Activated naive CD4-positive, alpha-beta T cell treated with anti-CD3 and anti-CD28 coated beads, Interleukin-2, amount 50 U/mL, for 72 hours (primary cell): ENCODE measurements at regions not wholly inside any gene's neighbourhood (a gene's known extent, or its start where the extent isn't known, plus 50 kb on each side); places are given as distances from the start of the nearest gene placed in this dataset.
"Not testable (repeated sequence)": the region's sequence is repeated elsewhere in the genome, so short reads cannot be mapped to it uniquely, and the experiment has no call there.

Experiments
- ATAC-seq, 2 donors: fragments of 150-1000 bp; cut with Tn5 transposase; 2 replicates each; pipeline ENCODE4 v1.10.0; 2021; ENCODE audit warnings: mild to moderate bottlenecking in 2 of 2, moderate library complexity in 2 of 2
- DNase-seq, 2 donors: peaks; one replicate each; pipeline ENCODE4 v3.0.0; 2021 to 2022; ENCODE audit warnings: low spot score in 2 of 2
- H3K27ac Mint-ChIP-seq, 2 donors: one replicate each; pipeline ENCODE4 v1.8.0; 2022; ENCODE audit warnings: mild to moderate bottlenecking in 2 of 2, mixed read lengths in 2 of 2
- H3K36me3 Mint-ChIP-seq, 2 donors: one replicate each; pipeline ENCODE4 v1.8.0; 2022; ENCODE audit warnings: mixed read lengths in 2 of 2
- H3K9me3 Mint-ChIP-seq, 2 donors: one replicate each; pipeline ENCODE4 v1.8.0; 2022; ENCODE audit warnings: mixed read lengths in 2 of 2

DNA sequence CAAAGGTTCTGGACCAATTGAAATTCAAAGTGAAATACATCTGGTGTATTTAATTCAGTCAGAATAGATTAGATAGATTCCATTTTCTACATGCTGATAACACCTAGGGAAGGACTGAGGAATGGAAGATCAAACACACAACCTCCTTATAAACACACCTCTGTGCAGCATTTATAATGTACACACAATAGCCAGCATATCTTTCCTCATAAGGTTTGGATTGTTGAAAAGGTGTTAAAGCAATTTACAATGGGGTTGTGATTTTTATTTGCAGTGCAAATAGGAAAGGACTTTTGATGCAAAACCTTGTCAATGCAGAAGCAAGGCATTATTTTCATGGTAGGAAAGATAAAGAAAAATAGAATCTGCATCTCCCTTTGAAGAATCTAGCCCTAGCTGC, 448.9 kb upstream of the KCNMB2 start:
- ATAC-seq (no peak), DNase-seq (no peak)
- peaks cover 13% of the 10 kb centered on the region in 2 donors for H3K9me3 Mint-ChIP-seq
- H3K27ac Mint-ChIP-seq, result no peak overlapping the region
- H3K36me3 Mint-ChIP-seq, result peaks cover 19 to 22% of the 10 kb centered on the region in 2 donors

DNA sequence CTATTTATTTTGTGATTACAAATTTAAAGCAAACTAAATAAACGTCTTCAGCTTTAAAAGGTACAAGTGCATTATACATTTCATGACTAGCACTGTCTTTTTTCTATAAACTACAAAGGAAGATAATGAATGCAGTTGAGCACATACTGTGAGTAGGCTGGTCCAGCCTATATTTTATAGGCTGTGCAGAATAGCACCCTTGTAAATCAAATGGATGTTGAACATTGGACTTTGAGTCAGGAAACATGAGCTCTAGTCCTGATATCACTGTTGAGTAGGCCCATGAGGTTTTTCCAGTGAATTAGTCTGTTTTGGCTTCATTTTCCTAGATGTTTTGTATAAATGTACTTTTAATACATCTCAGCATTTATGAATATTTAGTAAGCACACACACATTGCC, 447.3 kb upstream of the KCNMB2 start:
- DNase-seq, result no peak
- peaks cover 23 to 24% of the 10 kb centered on the region in 2 donors for H3K9me3 Mint-ChIP-seq
- H3K36me3 Mint-ChIP-seq, result peaks cover 29 to 33% of the 10 kb centered on the region in 2 donors
- ATAC-seq, result no peak
- H3K27ac Mint-ChIP-seq, result no peak overlapping the region

DNA sequence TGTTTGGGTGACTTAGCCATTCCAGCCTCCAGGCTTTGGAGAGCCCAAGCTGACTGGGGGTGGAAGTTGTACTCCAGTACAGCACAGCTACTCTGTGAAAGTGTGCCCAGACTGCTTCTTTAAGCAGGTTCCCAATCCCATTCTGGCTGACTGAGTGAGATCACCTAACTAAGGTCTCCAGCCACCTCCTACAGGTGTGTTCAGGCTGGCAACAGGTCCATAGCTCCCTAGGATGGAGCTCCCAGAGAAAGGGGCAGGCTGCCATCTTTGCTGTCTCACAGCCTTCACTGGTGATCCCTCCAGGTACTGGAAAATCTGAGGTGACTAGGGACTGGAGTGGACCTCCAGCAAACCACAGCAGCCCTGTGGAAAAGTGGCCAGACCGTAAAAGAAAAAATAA, 445.3 kb upstream of the KCNMB2 start:
- Mint-ChIP-seq H3K36me3 (peaks cover 35 to 39% of the 10 kb centered on the region in 2 donors), H3K9me3 (peaks cover 29 to 30% of the 10 kb centered on the region in 2 donors), H3K27ac (no peak overlapping the region)
- ATAC-seq (no peak), DNase-seq (no peak)

DNA sequence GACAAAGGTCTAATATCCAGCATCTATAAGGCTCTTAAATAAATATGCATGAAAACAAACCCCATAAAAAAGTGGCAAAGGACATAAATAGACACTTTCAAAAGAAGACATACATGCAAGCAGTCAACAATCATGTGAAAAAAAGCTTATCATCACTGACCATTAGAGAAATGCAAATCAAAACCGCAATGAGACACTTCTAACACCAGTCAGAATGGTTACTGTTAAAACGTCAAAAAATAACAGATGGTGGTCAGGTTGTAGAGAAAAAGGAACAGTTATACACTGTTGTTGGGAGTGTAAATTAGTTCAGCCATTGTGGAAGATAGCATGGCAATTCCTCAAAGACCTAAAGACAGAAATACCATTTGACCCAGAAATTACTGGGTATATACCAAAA, 440.7 kb upstream of the KCNMB2 start:
- H3K27ac Mint-ChIP-seq, result no peak overlapping the region
- DNase-seq (no peak), ATAC-seq (no peak)
- peaks cover 29 to 30% of the 10 kb centered on the region in 2 donors for H3K9me3 Mint-ChIP-seq
- peaks cover 28 to 34% of the 10 kb centered on the region in 2 donors for H3K36me3 Mint-ChIP-seq

DNA sequence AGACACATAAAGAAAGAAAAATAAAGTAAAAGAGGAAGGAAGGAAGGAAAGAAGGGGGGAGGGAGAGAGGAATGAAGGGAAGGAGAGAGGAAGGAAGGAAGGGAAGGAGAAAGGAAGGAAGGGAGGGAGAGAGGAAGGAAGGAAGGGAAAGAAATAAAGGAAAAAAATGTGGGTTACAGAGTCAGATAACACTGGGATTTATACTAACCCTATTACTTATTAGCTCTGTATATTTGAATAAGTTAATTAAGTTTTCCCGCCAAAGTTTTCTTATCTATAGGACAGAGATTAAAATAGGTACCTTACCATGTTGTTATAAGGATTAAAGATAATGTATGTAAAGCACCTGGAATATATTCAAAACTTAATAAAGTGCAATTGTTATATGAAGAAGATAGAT, 439.3 kb upstream of the KCNMB2 start:
- no peak overlapping the region for H3K27ac Mint-ChIP-seq
- DNase-seq, result no peak

DNA sequence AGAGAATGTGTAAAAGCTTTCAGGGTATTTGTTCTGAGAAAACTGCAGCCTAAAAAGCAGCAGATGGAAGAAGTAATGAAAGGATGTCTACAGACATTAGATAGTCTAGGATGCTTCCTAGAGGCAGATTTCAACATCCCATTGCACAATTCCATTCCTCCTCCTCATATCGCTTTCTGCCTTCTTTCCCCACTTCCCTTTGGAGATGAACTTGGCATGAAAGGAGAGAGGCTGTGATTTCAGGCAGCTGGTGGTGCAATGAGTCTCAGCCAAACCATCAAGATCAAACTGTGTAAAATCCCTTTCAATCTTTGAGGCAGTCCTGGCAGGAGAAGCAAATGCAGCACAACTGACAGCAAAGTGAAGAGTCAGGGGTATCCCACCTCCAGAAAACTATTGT, 438.7 kb upstream of the KCNMB2 start:
- Mint-ChIP-seq H3K36me3 (peaks cover 15 to 17% of the 10 kb centered on the region in 2 donors), H3K27ac (peak overlapping the region in 1 of 2 donors; percentile 34), H3K9me3 (peaks cover 14 to 15% of the 10 kb centered on the region in 2 donors)
- ATAC-seq, result no peak
- no peak for DNase-seq

More for the DNA sequence above, 439.3 kb upstream of the KCNMB2 start:
- peaks cover 18 to 19% of the 10 kb centered on the region in 2 donors for H3K9me3 Mint-ChIP-seq
- peaks cover 17 to 21% of the 10 kb centered on the region in 2 donors for H3K36me3 Mint-ChIP-seq
- ATAC-seq, result no peak

DNA sequence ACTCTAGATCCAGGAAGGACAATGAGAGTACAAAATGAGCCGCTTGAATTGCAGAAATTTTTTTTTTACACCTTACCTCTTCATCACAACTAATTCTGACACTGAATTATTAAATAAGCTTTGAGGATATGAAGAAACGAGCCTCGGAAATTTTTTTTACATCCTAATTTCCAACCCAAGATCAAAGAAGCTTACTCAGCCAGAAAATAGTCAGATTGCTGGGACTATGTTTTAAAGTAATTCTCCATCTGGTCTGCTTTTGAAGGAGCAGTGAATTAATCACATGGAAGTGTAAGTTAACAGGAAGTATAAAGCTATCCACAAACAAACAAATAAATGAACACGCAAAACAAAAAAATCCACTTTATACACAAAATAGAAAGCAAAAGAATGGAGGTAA, 437.0 kb upstream of the KCNMB2 start:
- Mint-ChIP-seq H3K36me3 (peaks cover 3% of the 10 kb centered on the region in 2 donors), H3K27ac (no peak overlapping the region), H3K9me3 (peaks cover 3% of the 10 kb centered on the region in 2 donors)
- ATAC-seq (no peak), DNase-seq (no peak)

DNA sequence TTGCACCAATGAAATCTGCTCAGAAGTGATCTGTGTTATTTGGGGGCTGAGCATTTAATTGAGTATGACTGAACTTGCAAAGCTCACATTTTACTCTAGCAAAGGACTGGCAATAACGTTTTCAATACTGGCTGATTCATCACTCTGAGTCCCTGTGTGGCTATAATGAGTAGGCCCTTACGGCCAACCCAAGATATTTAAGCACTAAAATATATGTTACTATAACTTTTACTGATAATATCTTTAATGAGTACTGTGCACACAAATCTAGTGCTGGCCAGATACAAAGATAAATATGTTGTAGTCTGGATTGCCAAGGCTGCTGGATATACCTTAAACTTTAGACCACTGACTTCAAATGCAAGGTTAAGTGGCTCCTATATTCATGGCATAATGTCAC, 436.4 kb upstream of the KCNMB2 start:
- no peaks in the 10 kb centered on the region for H3K36me3 Mint-ChIP-seq
- H3K27ac Mint-ChIP-seq, result no peak overlapping the region
- H3K9me3 Mint-ChIP-seq, result no peaks in the 10 kb centered on the region
- ATAC-seq (no peak), DNase-seq (no peak)

DNA sequence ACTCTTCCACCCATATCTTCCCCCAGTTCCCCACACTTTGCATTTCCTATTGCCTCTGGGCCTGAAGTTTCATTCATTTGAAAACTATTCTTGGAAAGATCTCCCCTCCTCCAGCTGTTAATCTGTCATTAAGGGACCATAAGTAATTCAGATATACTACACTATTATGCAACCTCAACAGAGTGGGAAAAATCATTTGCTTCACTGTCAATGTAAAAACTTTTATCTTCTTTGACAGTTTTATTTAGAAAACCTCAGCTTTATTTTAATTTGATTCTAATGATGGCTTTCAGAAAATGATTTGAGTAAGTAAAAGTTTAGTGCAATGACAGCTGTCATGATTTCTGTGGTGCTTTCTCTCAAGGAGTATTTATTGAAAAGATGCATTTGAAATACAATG, 435.3 kb upstream of the KCNMB2 start:
- ATAC-seq (no peak), DNase-seq (no peak)
- no peak overlapping the region for H3K27ac Mint-ChIP-seq

DNA sequence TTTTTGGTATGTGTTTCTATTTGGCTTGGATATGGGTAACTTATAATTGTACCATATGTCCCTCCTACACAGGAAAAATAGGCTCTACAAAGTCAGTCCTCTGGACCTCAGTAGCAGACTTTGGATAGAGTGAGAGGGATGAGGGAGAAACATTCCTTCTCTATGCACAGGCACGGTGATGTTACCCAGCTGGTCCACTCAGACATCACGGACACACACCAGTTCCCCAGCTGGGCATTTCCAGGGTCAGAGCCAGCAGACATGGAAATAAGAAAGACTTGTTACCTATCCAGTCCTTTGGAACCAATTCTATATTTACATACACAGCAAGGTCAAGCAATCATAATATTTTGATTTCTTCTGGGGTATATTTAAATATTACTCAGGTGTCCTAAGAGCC, 433.1 kb upstream of the KCNMB2 start:
- no peak for DNase-seq
- ATAC-seq, result no peak
- Mint-ChIP-seq H3K9me3 (no peaks in the 10 kb centered on the region), H3K27ac (no peak overlapping the region), H3K36me3 (no peaks in the 10 kb centered on the region)

More for the DNA sequence above, 435.3 kb upstream of the KCNMB2 start:
- no peaks in the 10 kb centered on the region for H3K36me3 Mint-ChIP-seq
- H3K9me3 Mint-ChIP-seq, result no peaks in the 10 kb centered on the region

DNA sequence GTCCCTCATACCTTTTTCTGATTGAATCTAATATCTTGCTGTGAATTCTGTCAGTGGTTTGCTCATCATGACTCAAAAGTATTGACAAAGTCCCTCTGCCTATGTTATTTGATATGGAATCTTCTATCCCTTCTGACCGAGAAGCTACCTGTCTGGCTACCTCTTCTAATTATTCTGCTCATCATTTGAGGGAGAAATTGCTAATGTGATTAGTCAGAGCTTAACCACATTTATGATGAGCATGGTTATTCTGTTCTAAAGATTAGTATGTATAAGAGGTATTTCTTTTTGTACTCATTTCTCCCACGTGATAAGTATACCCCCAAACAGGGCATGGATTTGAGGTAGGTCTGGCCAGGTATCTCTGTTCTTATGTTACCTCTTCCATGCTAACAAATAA, 428.4 kb upstream of the KCNMB2 start:
- Mint-ChIP-seq H3K36me3 (no peaks in the 10 kb centered on the region), H3K9me3 (no peaks in the 10 kb centered on the region), H3K27ac (no peak overlapping the region)
- ATAC-seq, result no peak
- DNase-seq, result no peak

DNA sequence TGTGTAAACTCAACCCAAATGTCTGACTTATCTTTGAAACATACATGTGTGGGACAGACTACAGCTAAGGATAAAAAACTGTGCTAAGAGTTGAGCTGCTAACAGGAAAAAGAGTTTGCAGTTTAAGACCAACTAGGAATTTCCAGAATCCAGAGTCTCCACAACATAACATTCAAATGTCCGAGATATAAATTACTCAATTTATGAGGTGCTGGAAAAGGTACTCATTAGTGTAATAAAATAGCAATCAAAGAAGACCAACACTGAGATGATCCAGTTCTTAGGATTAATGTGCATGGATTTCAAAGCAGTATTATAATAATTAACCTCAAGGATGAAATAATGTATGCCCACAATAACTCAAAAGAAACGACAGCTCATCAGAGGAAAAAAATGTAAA, 426.5 kb upstream of the KCNMB2 start:
- DNase-seq, result no peak
- no peaks in the 10 kb centered on the region for H3K9me3 Mint-ChIP-seq
- no peak overlapping the region for H3K27ac Mint-ChIP-seq
- H3K36me3 Mint-ChIP-seq, result no peaks in the 10 kb centered on the region
- ATAC-seq, result no peak

DNA sequence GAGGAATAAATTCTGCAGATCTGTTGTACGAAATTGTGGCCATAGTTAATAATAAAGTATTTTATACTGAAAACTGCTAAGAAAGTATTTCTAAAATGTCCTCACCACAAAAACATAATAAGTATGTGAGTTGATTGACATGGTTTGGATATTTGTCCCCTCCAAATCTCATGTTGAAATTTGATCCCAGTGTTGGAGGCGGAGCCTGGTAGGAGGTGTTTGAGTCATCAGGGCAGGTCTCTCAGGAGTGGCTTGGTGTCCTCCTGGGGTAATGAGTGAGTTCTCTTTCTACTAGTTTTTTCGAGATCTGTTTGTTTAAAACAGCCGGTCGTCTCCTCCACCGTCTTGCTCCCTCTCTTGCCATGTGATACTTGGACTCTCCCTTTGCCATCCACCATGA, 424.1 kb upstream of the KCNMB2 start:
- peak; percentile 31 to 56 for ATAC-seq
- Mint-ChIP-seq H3K36me3 (no peaks in the 10 kb centered on the region), H3K27ac (no peak overlapping the region), H3K9me3 (no peaks in the 10 kb centered on the region)
- no peak for DNase-seq

DNA sequence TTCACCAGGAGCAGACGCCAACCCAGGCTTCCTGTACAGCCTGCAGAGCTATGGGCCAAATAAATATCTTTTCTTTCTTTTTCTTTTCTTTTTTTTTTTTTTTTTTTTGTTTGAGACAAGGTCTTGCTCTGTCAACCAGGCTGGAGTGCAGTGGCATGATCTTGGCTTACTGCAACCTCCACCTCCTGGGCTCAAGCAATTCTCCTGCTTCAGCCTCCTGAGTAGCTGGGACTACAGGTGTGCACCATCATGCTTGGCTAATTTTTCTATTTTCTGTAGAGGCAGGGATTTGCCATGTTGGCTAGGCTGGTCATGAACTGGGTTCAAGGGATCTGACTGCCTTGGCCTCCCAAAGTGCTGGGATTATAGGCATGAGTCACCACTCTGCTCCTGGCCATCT, 423.7 kb upstream of the KCNMB2 start:
- not testable (repeated sequence) for H3K9me3 Mint-ChIP-seq, DNase-seq, H3K27ac Mint-ChIP-seq, H3K36me3 Mint-ChIP-seq
- ATAC-seq, result peak; percentile 18 to 53

DNA sequence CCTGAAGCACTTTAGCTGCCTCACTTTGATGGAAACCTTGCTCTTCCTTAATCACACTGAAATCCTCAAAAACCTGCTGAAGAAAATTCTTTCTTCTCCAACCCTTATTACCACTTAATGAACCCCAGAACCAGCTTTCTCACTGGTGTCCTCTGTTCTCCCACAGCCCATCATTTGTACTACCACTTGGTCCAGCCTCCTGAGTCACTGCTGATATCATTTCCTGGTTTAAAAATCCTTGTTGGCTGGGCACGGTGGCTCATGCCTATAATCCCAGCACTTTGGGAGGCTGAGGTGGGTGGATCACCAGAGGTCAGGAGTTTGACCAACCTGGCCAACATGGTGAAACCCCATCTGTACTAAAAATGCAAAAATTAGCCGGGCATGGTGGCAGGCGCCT, 418.6 kb upstream of the KCNMB2 start:
- Mint-ChIP-seq H3K9me3 (peaks cover 11 to 26% of the 10 kb centered on the region in 2 donors), H3K27ac (no peak overlapping the region)
- DNase-seq, result no peak

DNA sequence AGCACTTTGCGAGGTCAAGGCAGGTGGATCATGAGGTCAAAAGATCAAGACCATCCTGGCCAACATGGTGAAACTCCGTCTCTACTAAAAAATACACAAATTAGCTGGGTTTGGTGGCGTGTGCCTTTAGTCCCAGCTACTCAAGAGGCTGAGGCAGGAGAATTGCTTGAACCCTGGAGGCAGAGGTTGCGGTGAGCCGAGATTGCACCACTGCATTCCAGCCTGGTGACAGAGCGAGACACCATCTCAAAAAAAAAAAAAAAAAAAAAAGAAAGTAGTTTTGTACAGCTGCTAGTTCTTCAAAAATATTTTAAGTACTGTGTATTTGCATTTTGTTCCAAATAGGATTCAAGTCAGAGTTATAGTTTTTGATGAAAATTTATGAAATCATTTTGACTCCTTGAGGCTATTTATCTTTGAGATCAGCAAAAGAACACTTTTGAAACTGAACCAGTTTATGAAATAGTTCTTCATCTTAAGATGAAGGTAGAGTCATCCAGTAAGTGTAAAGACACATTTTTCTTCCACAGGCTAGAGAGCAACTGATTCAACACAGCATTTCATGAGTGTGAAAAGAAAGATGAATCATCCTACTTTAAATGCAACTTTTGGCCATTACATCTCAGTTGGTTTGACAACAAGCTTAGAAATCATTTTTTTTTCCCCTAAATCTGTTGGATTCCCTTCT, 416.5 kb upstream of the KCNMB2 start:
- DNase-seq, result not testable (repeated sequence)
- H3K9me3 Mint-ChIP-seq, result peaks cover 11 to 26% of the 10 kb centered on the region in 2 donors
- ATAC-seq, result peak; percentile 81 to 95
- H3K36me3 Mint-ChIP-seq, result peaks cover 11 to 28% of the 10 kb centered on the region in 2 donors
- peak overlapping the region; percentile 69 to 93 for H3K27ac Mint-ChIP-seq

More for the DNA sequence above, 418.6 kb upstream of the KCNMB2 start:
- peaks cover 11 to 28% of the 10 kb centered on the region in 2 donors for H3K36me3 Mint-ChIP-seq
- no peak for ATAC-seq

DNA sequence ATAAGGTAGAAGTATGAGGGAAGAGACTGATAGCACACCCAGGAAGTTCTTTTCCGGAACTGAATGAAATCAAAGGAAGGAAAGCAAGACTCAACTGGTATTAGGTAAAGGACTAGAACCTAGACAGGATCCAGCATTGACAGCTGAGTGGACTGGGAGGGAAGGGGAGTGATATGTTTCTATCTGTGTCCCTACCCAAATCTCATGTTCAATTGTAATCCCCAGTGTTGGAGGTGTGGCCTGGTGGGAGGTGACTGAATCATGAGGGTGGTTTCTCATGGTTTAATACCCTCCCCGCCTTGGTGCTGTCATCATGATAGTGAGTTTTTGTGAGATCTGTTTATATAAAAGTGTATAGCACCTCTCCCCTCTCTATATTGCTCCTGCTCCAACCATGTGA, 415.9 kb upstream of the KCNMB2 start:
- ATAC-seq (peak; percentile 58), DNase-seq (no peak)
- Mint-ChIP-seq H3K36me3 (peaks cover 11 to 28% of the 10 kb centered on the region in 2 donors), H3K27ac (peak overlapping the region; percentile 69 to 93), H3K9me3 (peaks cover 11 to 26% of the 10 kb centered on the region in 2 donors)

DNA sequence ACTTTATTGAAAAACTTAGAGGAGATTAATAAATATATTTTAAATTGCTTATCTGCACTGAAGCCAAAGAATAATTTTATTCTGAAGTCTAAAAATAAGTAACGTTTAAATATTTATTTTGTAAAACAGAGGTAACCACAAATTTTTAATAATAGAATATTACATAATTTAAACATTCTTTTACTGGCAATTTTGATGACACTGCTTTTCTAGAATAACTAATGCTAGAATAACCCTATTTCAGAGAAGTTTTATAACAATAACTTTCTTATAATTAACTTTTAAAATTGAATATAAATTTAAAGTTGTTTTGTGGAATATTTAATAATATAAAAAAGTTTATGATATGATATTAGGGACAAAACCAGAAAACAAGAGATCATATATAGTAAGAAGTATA, 409.6 kb upstream of the KCNMB2 start:
- H3K9me3 Mint-ChIP-seq, result peaks cover 0 to 5% of the 10 kb centered on the region in 2 donors
- DNase-seq (no peak), ATAC-seq (no peak)
- no peak overlapping the region for H3K27ac Mint-ChIP-seq
- peaks cover 0 to 9% of the 10 kb centered on the region in 2 donors for H3K36me3 Mint-ChIP-seq
